ENCODE measurements at regions not wholly inside any gene's neighbourhood (a gene's known extent, or its start where the extent isn't known, plus 50 kb on each side); places are given as distances from the start of the nearest gene placed in this dataset.

GRCh38 chr18:28468901-28469300 lies 292.0 kb upstream of the CDH2 start:
- H3K9me3 Mint-ChIP-seq (ENCODE audit: unreplicated experiment) = peaks cover 7% of the 10 kb centered on the region
- CTCF ChIA-PET = interaction anchor here (0.6 kb wide), 1 partner anchor 291 kb away, joined by 3 read pairs; no protein-coding TSS in a partner anchor
- no peak overlapping the region for H3K27ac Mint-ChIP-seq (ENCODE audit: low read depth, unreplicated experiment)
- H3K4me3 Mint-ChIP-seq (ENCODE audit: unreplicated experiment) = no peak overlapping the region
- no TSS peak for BruUV-seq (replicated peaks)
- no peaks in the 10 kb centered on the region for H3K27me3 Mint-ChIP-seq (ENCODE audit: insufficient read depth, unreplicated experiment)
- POLR2A ChIA-PET = interaction anchor here (0.6 kb wide), 1 partner anchor 12 kb away, joined by 3 read pairs; no protein-coding TSS in a partner anchor
- intact Hi-C loops (cut with micrococcal nuclease) = no loop called here
- DNase-seq (ENCODE audit: unreplicated experiment) = no peak
- no peaks in the 10 kb centered on the region for H3K4me1 Mint-ChIP-seq (ENCODE audit: insufficient read depth, unreplicated experiment)
- no peaks in the 10 kb centered on the region for H3K36me3 Mint-ChIP-seq (ENCODE audit: insufficient read depth, unreplicated experiment)
- no peak for TF ChIP-seq CTCF (IDR thresholded peaks at IDR 0.05; ENCODE audit: unreplicated experiment)

- H3K4me3 Mint-ChIP-seq (ENCODE audit: unreplicated experiment) = no peak overlapping the region
- H3K9me3 Mint-ChIP-seq (ENCODE audit: unreplicated experiment) = no peaks in the 10 kb centered on the region
- no peak for DNase-seq (ENCODE audit: unreplicated experiment)
- no peak overlapping the region for H3K27ac Mint-ChIP-seq (ENCODE audit: low read depth, unreplicated experiment)
- TF ChIP-seq CTCF (IDR thresholded peaks at IDR 0.05; ENCODE audit: unreplicated experiment) = no peak
- POLR2A ChIA-PET = no interaction called here
- no peaks in the 10 kb centered on the region for H3K27me3 Mint-ChIP-seq (ENCODE audit: insufficient read depth, unreplicated experiment)
- no TSS peak for BruUV-seq (replicated peaks)
- intact Hi-C loops (cut with micrococcal nuclease) = no loop called here
- H3K4me1 Mint-ChIP-seq (ENCODE audit: insufficient read depth, unreplicated experiment) = no peaks in the 10 kb centered on the region
- no peaks in the 10 kb centered on the region for H3K36me3 Mint-ChIP-seq (ENCODE audit: insufficient read depth, unreplicated experiment)
- CTCF ChIA-PET = interaction anchor here (0.6 kb wide), 3 partner anchors 12 to 867 kb away, joined by 3 read pairs; no protein-coding TSS in a partner anchor
These were observed 289.3 kb upstream of the CDH2 start for GRCh38 chr18:28466204-28466603.

DNA sequence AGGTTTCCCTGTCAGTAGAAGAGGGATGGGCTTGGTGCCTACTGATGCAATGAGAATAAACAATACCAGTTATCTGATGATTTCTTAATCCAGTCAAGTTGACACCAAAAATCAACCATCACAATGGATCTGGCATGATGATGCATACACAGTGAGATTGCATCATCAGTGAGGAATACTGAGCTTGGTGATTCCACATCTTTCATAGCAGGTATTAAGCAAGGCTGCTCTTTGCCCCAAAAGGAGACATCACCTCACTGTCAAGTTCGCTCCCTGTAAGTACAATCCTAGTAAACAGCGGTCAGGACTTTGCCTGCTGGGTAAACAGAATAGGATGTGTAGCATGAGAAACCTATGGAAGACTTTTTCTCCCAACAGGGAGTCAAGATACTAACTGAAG lies 282.7 kb upstream of the CDH2 start:
- H3K36me3 Mint-ChIP-seq (ENCODE audit: insufficient read depth, unreplicated experiment) = peaks cover 5% of the 10 kb centered on the region
- H3K9me3 Mint-ChIP-seq (ENCODE audit: unreplicated experiment) = no peaks in the 10 kb centered on the region
- no peak overlapping the region for H3K27ac Mint-ChIP-seq (ENCODE audit: low read depth, unreplicated experiment)
- H3K27me3 Mint-ChIP-seq (ENCODE audit: insufficient read depth, unreplicated experiment) = no peaks in the 10 kb centered on the region
- no peaks in the 10 kb centered on the region for H3K4me1 Mint-ChIP-seq (ENCODE audit: insufficient read depth, unreplicated experiment)
- intact Hi-C loops (cut with micrococcal nuclease) = no loop called here
- no peak overlapping the region for H3K4me3 Mint-ChIP-seq (ENCODE audit: unreplicated experiment)
- BruUV-seq (replicated peaks) = no TSS peak
- no peak for TF ChIP-seq CTCF (IDR thresholded peaks at IDR 0.05; ENCODE audit: unreplicated experiment)
- ChIA-PET CTCF (no interaction called here), POLR2A (no interaction called here)
- peak; percentile 61 for DNase-seq (ENCODE audit: unreplicated experiment)

- ChIA-PET POLR2A (no interaction called here), CTCF (no interaction called here)
- Mint-ChIP-seq H3K27ac (ENCODE audit: low read depth, unreplicated experiment) (no peak overlapping the region), H3K4me3 (ENCODE audit: unreplicated experiment) (no peak overlapping the region), H3K27me3 (ENCODE audit: insufficient read depth, unreplicated experiment) (no peaks in the 10 kb centered on the region), H3K36me3 (ENCODE audit: insufficient read depth, unreplicated experiment) (peaks cover 5% of the 10 kb centered on the region), H3K9me3 (ENCODE audit: unreplicated experiment) (no peaks in the 10 kb centered on the region), H3K4me1 (ENCODE audit: insufficient read depth, unreplicated experiment) (no peaks in the 10 kb centered on the region)
- BruUV-seq (replicated peaks) = no TSS peak
- no peak for DNase-seq (ENCODE audit: unreplicated experiment)
- intact Hi-C loops (cut with micrococcal nuclease) = no loop called here
- TF ChIP-seq CTCF (IDR thresholded peaks at IDR 0.05; ENCODE audit: unreplicated experiment) = no peak
These were observed 281.8 kb upstream of the CDH2 start for GRCh38 chr18:28458751-28459150.

Data from MCF 10A (cell line).